Ishikawa (cell line): ENCODE measurements at regions not wholly inside any gene's neighbourhood (a gene's known extent, or its start where the extent isn't known, plus 50 kb on each side); places are given as distances from the start of the nearest gene placed in this dataset.

Source experiments
- CEBPB ChIP-seq: IDR thresholded peaks from 2 replicates; pipeline ENCODE4 v1.6.1; 2012
- CREB1 ChIP-seq: IDR thresholded peaks from 2 replicates; pipeline ENCODE4 v1.6.1; 2012; ENCODE audit warnings: low read depth
- EGR1 ChIP-seq: IDR thresholded peaks from 2 replicates; pipeline ENCODE4 v1.6.1; 2012
- EP300 ChIP-seq: IDR thresholded peaks from 2 replicates; pipeline ENCODE4 v1.6.1; 2012; ENCODE audit warnings: borderline replicate concordance
- FOXM1 ChIP-seq: IDR thresholded peaks from 2 replicates; pipeline ENCODE4 v1.6.1; 2012; ENCODE audit warnings: low read depth, borderline replicate concordance
- MAX ChIP-seq: IDR thresholded peaks from 2 replicates; pipeline ENCODE4 v1.6.1; 2012
- NFIC ChIP-seq: IDR thresholded peaks from 2 replicates; pipeline ENCODE4 v1.6.1; 2012
- RAD21 ChIP-seq: IDR thresholded peaks from 2 replicates; pipeline ENCODE4 v1.6.1; 2012; ENCODE audit warnings: low read depth
- REST ChIP-seq: IDR thresholded peaks from 2 replicates; pipeline ENCODE4 v1.6.1; 2012; ENCODE audit warnings: low read depth, mild to moderate bottlenecking
- TAF1 ChIP-seq: IDR thresholded peaks from 2 replicates; pipeline ENCODE4 v1.6.1; 2012; ENCODE audit warnings: low read depth, mild to moderate bottlenecking
- TCF12 ChIP-seq: IDR thresholded peaks from 2 replicates; pipeline ENCODE4 v1.6.1; 2012; ENCODE audit warnings: low read depth
- TEAD4 ChIP-seq: IDR thresholded peaks from 2 replicates; pipeline ENCODE4 v1.6.1; 2012
- USF1 ChIP-seq: IDR thresholded peaks from 2 replicates; pipeline ENCODE4 v1.6.1; 2012
- YY1 ChIP-seq: IDR thresholded peaks from 2 replicates; pipeline ENCODE4 v1.6.1; 2012; ENCODE audit warnings: low read depth
- ZBTB7A ChIP-seq: IDR thresholded peaks from 2 replicates; pipeline ENCODE4 v1.6.1; 2012; ENCODE audit warnings: low read depth

GRCh38 chr2:51758081-51758480 lies 726.1 kb upstream of the NRXN1 start:
- no peak for TF ChIP-seq TCF12
- TF ChIP-seq TAF1 = no peak

GRCh38 chr2:51734115-51734514 lies 702.2 kb upstream of the NRXN1 start:
- peak; percentile 42; the same call in 1 of the 2 replicates for TF ChIP-seq CEBPB
- TF ChIP-seq MAX = no peak

- TF ChIP-seq TEAD4 (no peak), TAF1 (no peak), YY1 (no peak), CEBPB (no peak), EP300 (no peak), TCF12 (no peak), REST (no peak), CREB1 (no peak), USF1 (no peak), RAD21 (no peak), FOXM1 (no peak)
These were observed 691.8 kb upstream of the NRXN1 start for GRCh38 chr2:51723691-51724090.

GRCh38 chr2:51722311-51722710 lies 690.4 kb upstream of the NRXN1 start:
- TF ChIP-seq RAD21 = no peak
- TF ChIP-seq TAF1 = no peak
- TF ChIP-seq ZBTB7A = no peak
- TF ChIP-seq NFIC = no peak
- no peak for TF ChIP-seq USF1
- no peak for TF ChIP-seq CREB1
- TF ChIP-seq MAX = no peak
- TF ChIP-seq TCF12 = no peak
- TF ChIP-seq TEAD4 = no peak
- no peak for TF ChIP-seq YY1
- no peak for TF ChIP-seq EP300
- TF ChIP-seq EGR1 = no peak
- no peak for TF ChIP-seq FOXM1

GRCh38 chr2:51720826-51721225 lies 688.9 kb upstream of the NRXN1 start:
- TF ChIP-seq CEBPB = no peak
- TF ChIP-seq CREB1 = no peak
- no peak for TF ChIP-seq USF1
- TF ChIP-seq RAD21 = no peak
- TF ChIP-seq MAX = no peak
- TF ChIP-seq NFIC = no peak
- no peak for TF ChIP-seq EGR1
- TF ChIP-seq ZBTB7A = no peak
- TF ChIP-seq YY1 = no peak
- TF ChIP-seq TEAD4 = no peak
- no peak for TF ChIP-seq REST
- TF ChIP-seq EP300 = no peak
- TF ChIP-seq FOXM1 = no peak
- TF ChIP-seq TCF12 = no peak
- TF ChIP-seq TAF1 = no peak

- TF ChIP-seq RAD21 (no peak), CEBPB (no peak), TCF12 (no peak), REST (no peak), EP300 (no peak), ZBTB7A (no peak), USF1 (no peak), CREB1 (no peak), TAF1 (no peak), NFIC (no peak), MAX (no peak), FOXM1 (no peak), YY1 (no peak), EGR1 (no peak), TEAD4 (no peak)
These were observed 686.9 kb upstream of the NRXN1 start for GRCh38 chr2:51718881-51719280.
